ENCODE measurements at regions not wholly inside any gene's neighbourhood (a gene's known extent, or its start where the extent isn't known, plus 50 kb on each side); places are given as distances from the start of the nearest gene placed in this dataset.

DNA sequence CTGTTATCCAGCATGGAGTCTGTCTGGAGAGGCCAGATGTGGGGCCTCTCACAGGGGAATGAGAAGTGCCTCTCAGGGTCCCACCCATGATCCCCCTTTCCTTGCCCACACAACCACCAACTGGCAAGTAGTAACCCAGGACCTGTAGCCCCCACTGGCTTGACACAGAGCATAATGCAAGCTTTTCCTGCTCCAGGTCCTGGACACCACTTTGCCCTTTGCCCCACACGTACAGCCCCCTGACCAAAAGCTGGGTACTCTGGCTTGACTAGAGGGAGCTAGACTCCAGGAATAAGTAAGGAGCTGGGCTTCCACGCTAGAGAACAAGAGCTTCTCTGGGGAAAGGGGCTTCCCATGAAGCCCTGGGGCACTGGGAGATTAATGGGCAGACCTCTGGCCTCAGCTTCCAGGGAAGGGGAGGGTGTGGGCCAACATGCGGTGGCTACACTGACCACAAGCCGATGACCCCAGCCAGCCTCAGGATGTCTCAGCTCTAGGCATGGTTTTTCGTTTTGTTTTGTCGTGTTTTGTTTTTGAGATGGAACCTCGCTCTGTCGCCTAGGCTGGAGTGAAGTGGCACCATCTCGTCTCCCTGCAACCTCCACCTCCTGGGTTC is 109.5 kb downstream of the C9orf50 start:
- no peak overlapping the region for H3K56ac ChIP-seq (ENCODE audit: extremely low read depth, insufficient read depth, low read length)
- H3K4me1 ChIP-seq (ENCODE audit: control insufficient read depth, insufficient read depth, low read length) = peaks cover 9% of the 10 kb centered on the region
- H2BK20ac ChIP-seq (ENCODE audit: low read depth, low read length) = no peak overlapping the region
- no peak overlapping the region for H2BK120ac ChIP-seq (ENCODE audit: low read depth, low read length)
- WGBS, 2 experiments (ENCODE audit: extremely low coverage in 2 of 2, insufficient read length in 1 of 2) = 68% methylated on average over 5 of the region's 9 CpGs; no CpG with 5 or more reads in 1 of the 2 experiments
- POLR2A ChIA-PET (ENCODE audit: unreplicated experiment) = no interaction called here
- H4K20me1 ChIP-seq (ENCODE audit: insufficient read depth, low read length) = no peaks in the 10 kb centered on the region
- H2AFZ ChIP-seq (replicated peaks; ENCODE audit: low read length, poor library complexity) = no peak overlapping the region
- no peak overlapping the region for H3K23ac ChIP-seq (ENCODE audit: low read depth, low read length)
- CTCF ChIA-PET = no interaction called here
- dilution Hi-C loops (cut with HindIII; ENCODE audit: low sequenced_read_pairs, unreplicated experiment) (no loop called here), in situ Hi-C loops (cut with MboI; ENCODE audit: low sequenced_read_pairs) (no loop called here), intact Hi-C loops (cut with micrococcal nuclease) (no loop called here)
- no peak overlapping the region for H3K27ac ChIP-seq (ENCODE audit: insufficient read depth, low read length)
- TF ChIP-seq RAD21 (IDR thresholded peaks at IDR 0.05; ENCODE audit: low read length) (no peak), MXI1 (IDR thresholded peaks at IDR 0.05; ENCODE audit: borderline replicate concordance, low read depth, low read length) (no peak), CHD1 (IDR thresholded peaks at IDR 0.05; ENCODE audit: low read depth, low read length) (no peak), SMC3 (IDR thresholded peaks at IDR 0.05; ENCODE audit: low read depth, low read length) (no peak), NFE2L2 (IDR thresholded peaks at IDR 0.05; ENCODE audit: low read depth, low read length) (no peak), RFX5 (IDR thresholded peaks at IDR 0.05; ENCODE audit: low read depth, low read length) (no peak), USF2 (IDR thresholded peaks at IDR 0.05; ENCODE audit: low read depth, low read length) (no peak), FOS (IDR thresholded peaks at IDR 0.05; ENCODE audit: low read depth, low read length) (no peak), POLR2A (IDR thresholded peaks at IDR 0.05; ENCODE audit: low read depth, low read length) (no peak), MAFK (IDR thresholded peaks at IDR 0.05; ENCODE audit: low read depth, low read length) (no peak), BHLHE40 (IDR thresholded peaks at IDR 0.05; ENCODE audit: low read depth, low read length) (no peak)
- DNase-seq (no peak), ATAC-seq (ENCODE audit: low read depth) (no peak)
- H3K27me3 ChIP-seq (ENCODE audit: control insufficient read depth, insufficient read depth, low read length) = no peaks in the 10 kb centered on the region
- no peak overlapping the region for H2AK5ac ChIP-seq (ENCODE audit: low read depth, low read length)
- H3K9me3 ChIP-seq (ENCODE audit: control insufficient read depth, insufficient read depth, low read length) = peaks cover 47% of the 10 kb centered on the region
- H2BK15ac ChIP-seq (ENCODE audit: low read depth, low read length) = no peak overlapping the region
- no peak overlapping the region for H3K14ac ChIP-seq (replicated peaks; ENCODE audit: low read depth, low read length)
- no peaks in the 10 kb centered on the region; a peak in 1 of 4 replicates for H3K79me1 ChIP-seq (ENCODE audit: low read depth in 1 of 2, low read length in 2 of 2)
- no peak overlapping the region for H3K4ac ChIP-seq (ENCODE audit: low read depth, low read length)
- no peak overlapping the region for H4K8ac ChIP-seq (ENCODE audit: low read depth in 2 of 2, low read length in 2 of 2)
- no peak overlapping the region for H4K5ac ChIP-seq (ENCODE audit: low read depth, low read length)
- no peak overlapping the region for H3K9ac ChIP-seq (ENCODE audit: low read depth, low read length)
- H3K4me2 ChIP-seq (ENCODE audit: low read depth, low read length) = no peak overlapping the region
- no peak overlapping the region for H4K91ac ChIP-seq (ENCODE audit: insufficient read depth, low read depth, low read length)
- no peak overlapping the region for H3K4me3 ChIP-seq (ENCODE audit: insufficient read depth, low read depth, low read length)
- no peak overlapping the region for H3K18ac ChIP-seq (ENCODE audit: low read depth, low read length)
- no TSS peak for BruUV-seq (replicated peaks)
- peaks cover 6% of the 10 kb centered on the region; the same call in 1 of the 2 replicates for H3K9me1 ChIP-seq (ENCODE audit: insufficient read depth, low read length)
- no peaks in the 10 kb centered on the region for H3K36me3 ChIP-seq (ENCODE audit: control insufficient read depth, insufficient read depth, low read length)
- H2BK5ac ChIP-seq (ENCODE audit: low read depth, low read length, poor library complexity, severe bottlenecking) = no peak overlapping the region
- H2AK9ac ChIP-seq (replicated peaks; ENCODE audit: low read depth, low read length, poor library complexity) = no peak overlapping the region
